SK-N-SH treated with all-trans-retinoic acid at 6 μM for 48 hours (cell line): ENCODE measurements at regions not wholly inside any gene's neighbourhood (a gene's known extent, or its start where the extent isn't known, plus 50 kb on each side); places are given as distances from the start of the nearest gene placed in this dataset.

Experiments used
- ARNTL ChIP-seq: fragments of 450-650 bp; formaldehyde crosslinking; IDR thresholded peaks from 2 replicates; pipeline ENCODE4 v1.5.0; 2020; ENCODE audit warnings: low read depth, mild to moderate bottlenecking, moderate library complexity, borderline replicate concordance
- GLIS3 ChIP-seq: fragments of 250-450 bp; sonication (Bioruptor Pico); IDR thresholded peaks from 2 replicates; pipeline ENCODE4 v1.5.0; 2020; ENCODE audit warnings: mild to moderate bottlenecking, moderate library complexity
- OSR1 ChIP-seq: fragments of 250-450 bp; sonication (Bioruptor Pico); IDR thresholded peaks from 2 replicates; pipeline ENCODE4 v1.8.0; 2022; ENCODE audit warnings: moderate library complexity, mild to moderate bottlenecking, inconsistent platforms
- ZC3H10 ChIP-seq: fragments of 250-450 bp; sonication (Bioruptor Pico); IDR thresholded peaks from 2 replicates; pipeline ENCODE4 v1.5.1; 2021; ENCODE audit warnings: mild to moderate bottlenecking, moderate library complexity
- ZFP3 ChIP-seq: fragments of 250-450 bp; sonication (Bioruptor Pico); IDR thresholded peaks from 2 replicates; pipeline ENCODE4 v1.5.0; 2020; ENCODE audit warnings: mild to moderate bottlenecking, moderate library complexity
- ZFP30 ChIP-seq: fragments of 450-650 bp; formaldehyde crosslinking; IDR thresholded peaks from 2 replicates; pipeline ENCODE4 v1.5.0; 2022; ENCODE audit warnings: mild to moderate bottlenecking, moderate library complexity
- ZNF565 ChIP-seq: fragments of 450-650 bp; formaldehyde crosslinking; conservative IDR thresholded peaks from 2 replicates; pipeline ENCODE4 v1.5.0; 2020; ENCODE audit warnings: low read depth, mild to moderate bottlenecking, moderate library complexity
- ZNF70 ChIP-seq: fragments of 450-650 bp; formaldehyde crosslinking; IDR thresholded peaks from 2 replicates; pipeline ENCODE4 v1.5.0; 2020; ENCODE audit warnings: mild to moderate bottlenecking, moderate library complexity
- ZNF8 ChIP-seq: fragments of 450-650 bp; formaldehyde crosslinking; IDR thresholded peaks from 2 replicates; pipeline ENCODE4 v1.5.0; 2020; ENCODE audit warnings: mild to moderate bottlenecking, moderate library complexity

- TF ChIP-seq ZC3H10 (CRISPR knock-in tag) (no peak), ZNF565 (no peak), ARNTL (CRISPR knock-in tag) (no peak), OSR1 (CRISPR knock-in tag) (no peak), ZNF70 (CRISPR knock-in tag) (no peak), GLIS3 (no peak), ZNF8 (CRISPR knock-in tag) (no peak), ZFP3 (CRISPR knock-in tag) (no peak), ZFP30 (CRISPR knock-in tag) (no peak)
Observed at GRCh38 chr4:111991797-111992196, 153.5 kb upstream of the FAM241A start.
